ENCODE measurements at regions not wholly inside any gene's neighbourhood (a gene's known extent, or its start where the extent isn't known, plus 50 kb on each side); places are given as distances from the start of the nearest gene placed in this dataset.

GRCh38 chr2:217538719-217539118 lies 464.1 kb downstream of the TNS1 start:
- DNase-seq (ENCODE audit: extremely low read depth, low read depth): no peak

DNA sequence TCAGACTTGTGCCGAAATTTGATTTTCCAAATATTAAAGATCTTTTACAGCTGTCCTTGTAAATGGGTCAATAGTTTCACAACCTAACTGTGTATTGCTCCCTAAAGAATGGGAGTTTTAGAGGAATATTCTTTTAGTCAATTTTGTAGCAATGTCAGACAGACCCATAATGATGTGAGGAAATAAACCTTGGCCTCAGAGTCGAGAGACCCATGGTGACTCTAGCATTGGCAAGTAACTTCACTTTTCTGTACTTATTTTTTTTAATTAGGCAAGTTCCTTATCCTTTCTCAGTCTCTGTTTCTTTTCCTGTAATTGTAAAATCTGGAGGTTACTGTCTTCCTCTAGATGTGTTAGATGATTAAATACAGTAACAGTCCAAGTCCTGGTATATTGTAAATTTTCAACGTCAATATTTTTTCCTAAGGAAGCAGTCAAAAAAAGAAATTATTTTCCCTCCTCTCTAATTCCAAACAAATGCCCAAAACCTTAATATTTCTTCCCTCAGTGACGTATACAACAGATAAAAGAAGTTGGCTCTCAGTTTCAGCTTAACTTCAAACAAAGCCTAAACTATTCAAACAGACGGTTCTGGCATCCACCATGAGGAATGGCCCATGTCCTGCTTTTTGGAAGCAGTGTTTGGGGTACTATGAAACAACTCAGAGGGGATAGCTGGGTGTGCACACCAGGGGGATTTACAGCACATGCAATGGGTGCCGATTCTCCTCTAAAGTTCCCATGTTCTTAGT lies 466.7 kb downstream of the TNS1 start:
- no peak for DNase-seq (ENCODE audit: extremely low read depth, low read depth)

DNA sequence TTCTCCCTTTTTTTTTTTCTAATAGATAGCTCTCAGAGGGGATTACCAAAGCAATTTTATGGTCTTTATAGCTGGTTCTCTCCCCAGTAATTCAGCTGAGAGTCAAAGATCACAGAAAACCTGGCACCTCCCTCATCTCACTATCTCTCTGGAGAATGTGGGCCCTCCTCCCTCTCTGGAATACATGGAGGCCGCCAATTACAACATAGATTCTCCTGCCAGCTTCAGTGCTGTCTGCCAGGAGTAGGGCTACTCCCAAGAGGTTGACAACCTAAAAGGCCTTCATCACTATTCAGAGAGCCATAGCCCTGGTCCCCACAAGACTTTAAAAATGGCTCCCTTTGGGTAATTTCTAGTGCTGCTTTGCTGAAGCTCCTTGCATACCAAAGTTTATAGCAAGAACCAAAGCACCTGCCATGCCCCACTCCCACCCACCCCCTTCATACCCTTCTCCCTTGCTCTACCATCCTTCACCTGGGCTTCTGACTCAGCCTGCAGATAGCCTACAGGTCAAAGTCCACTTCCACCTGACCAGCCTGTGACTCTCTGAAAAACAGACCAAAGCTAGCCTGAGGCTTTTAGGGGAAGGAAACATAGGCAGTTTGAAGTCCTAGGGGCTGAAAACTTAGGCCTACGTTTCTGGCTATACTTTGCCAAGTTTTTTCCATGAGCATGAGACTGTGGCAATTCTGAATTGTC lies 472.3 kb downstream of the TNS1 start:
- DNase-seq (ENCODE audit: extremely low read depth, low read depth): no peak

GRCh38 chr2:217529271-217529670 lies 473.5 kb downstream of the TNS1 start:
- no peak for DNase-seq (ENCODE audit: extremely low read depth, low read depth)

GRCh38 chr2:217527590-217528202 lies 475.1 kb downstream of the TNS1 start:
- DNase-seq (ENCODE audit: extremely low read depth, low read depth): no peak

DNA sequence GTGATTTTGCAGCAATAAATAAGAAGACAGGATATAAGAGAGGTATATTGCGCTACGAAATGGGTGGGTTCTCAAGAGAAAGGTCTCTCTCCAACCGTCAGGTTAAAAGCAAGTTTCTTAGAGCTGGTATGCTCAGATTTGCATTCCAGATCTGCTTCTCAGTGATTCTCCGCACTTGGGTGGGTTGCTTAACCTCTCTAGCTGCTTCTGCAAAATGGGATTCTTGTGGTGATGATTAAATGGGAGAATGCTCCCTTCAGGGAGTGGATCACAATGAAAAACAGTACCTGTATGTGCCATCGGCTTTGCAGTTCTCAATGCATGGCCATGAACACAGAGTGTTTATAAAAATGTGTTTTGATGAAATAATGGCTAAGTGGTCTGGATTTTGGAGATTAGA lies 477.7 kb downstream of the TNS1 start:
- DNase-seq (ENCODE audit: extremely low read depth, low read depth): no peak

GRCh38 chr2:217523286-217523685 lies 479.5 kb downstream of the TNS1 start:
- no peak for DNase-seq (ENCODE audit: extremely low read depth, low read depth)

GRCh38 chr2:217521820-217522219 lies 481.0 kb downstream of the TNS1 start:
- no peak for DNase-seq (ENCODE audit: extremely low read depth, low read depth)

GRCh38 chr2:217520356-217521010 lies 482.3 kb downstream of the TNS1 start:
- no peak for DNase-seq (ENCODE audit: extremely low read depth, low read depth)

DNA sequence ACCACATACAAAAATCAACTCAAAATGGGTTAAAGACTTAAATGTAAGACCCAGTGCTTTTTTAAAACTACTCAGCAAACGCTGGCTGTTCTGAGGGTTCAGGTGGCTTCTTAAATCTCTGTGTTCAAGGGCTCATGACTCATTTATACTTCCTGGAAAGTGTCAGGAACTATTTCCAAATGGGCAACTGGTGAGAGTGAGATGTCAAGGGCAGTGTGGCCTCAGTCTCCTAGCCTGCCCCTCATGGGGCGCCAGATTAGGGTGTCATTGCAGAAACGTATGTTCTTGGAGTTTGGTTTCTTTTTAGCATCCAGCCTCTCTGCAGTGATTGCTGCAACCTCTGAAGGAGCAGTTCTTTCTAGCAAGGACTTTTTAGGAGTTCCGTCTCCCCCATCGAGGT lies 485.4 kb downstream of the TNS1 start:
- no peak for DNase-seq (ENCODE audit: extremely low read depth, low read depth)

DNA sequence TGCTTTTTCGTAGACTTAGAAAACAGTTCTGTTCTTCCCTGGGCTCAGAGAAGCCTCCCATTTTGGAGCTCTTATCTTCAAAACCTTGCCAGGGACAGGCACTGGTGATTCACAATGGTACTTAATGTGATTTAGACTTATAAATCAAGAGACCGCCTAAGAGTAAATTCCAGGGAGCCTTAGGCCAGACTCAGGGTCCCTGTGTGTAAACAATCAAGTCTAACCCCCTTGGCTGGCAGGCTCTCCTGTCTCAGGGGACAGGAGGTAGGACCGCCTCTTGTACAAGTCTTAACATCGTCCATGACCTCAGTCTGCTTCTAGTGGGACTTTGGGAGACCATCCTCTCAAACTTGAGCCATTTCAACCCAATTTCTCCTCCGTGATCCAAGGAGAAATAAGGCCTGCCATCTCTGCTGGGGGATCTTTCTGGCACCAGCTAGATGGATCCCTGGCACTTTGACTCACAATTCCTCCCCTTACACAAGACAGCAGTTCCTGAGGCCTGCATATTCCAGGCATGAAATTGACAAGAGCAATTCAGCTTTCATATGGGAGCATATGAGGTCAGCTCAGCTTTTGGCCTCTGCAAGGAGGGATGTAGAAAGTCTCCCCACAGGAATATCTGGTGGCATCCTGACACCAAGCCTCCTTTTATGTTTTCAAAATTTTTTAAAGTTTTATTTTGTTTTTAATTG lies 487.0 kb downstream of the TNS1 start:
- no peak for DNase-seq (ENCODE audit: extremely low read depth, low read depth)

GRCh38 chr2:217513258-217513657 lies 489.5 kb downstream of the TNS1 start:
- no peak for DNase-seq (ENCODE audit: extremely low read depth, low read depth)

DNA sequence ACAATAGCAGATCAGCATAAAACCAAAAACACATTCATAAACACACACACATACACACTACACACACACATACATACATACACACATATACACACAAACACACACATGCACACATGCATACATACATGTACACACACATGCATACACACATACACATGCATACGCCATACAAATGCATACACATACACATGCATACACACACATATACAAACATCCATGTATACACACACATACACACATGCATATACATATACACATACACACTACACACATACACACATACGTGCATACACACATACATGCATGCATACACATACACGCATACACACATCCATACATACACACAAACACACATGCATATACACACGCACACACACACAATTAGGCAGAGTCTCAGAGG lies 490.1 kb downstream of the TNS1 start:
- no peak for DNase-seq (ENCODE audit: extremely low read depth, low read depth)

DNA sequence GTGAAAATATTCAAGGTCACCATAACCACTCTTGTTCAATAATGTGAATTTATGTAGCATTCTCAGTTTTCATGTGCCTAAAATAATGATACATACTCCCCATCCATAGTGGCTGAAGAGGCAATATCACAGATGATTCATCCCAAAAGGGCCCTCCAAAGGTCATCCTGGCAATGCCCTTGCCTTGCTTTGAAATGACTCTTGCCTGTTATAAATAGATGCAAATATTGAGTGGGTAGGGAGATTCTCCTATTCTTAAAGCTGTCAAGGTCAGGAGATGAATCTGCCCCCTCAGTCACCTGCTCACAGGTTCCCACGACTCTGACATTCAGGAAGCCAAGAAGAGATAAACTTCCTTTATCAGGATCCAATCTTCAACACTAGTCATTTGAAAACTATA lies 490.5 kb downstream of the TNS1 start:
- DNase-seq (ENCODE audit: extremely low read depth, low read depth): no peak

DNA sequence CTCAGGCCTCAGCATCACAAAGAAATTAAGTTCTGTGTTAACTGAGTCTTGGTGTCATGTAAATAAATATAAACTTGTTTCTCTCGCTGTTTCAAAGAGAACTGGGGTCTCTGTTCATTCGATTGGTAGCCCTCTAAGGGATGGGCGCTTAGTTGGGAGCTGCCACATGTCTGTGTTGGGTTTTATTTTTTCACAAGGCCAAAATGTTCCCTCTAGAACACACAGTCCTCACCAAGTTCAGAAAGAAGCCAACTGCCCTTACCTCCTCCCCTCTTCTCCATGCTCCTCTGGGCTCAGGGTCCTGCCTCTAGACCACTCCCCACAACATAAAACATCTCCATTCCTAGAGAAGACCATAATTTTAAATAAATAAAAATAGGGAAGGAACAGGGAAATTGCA lies 490.9 kb downstream of the TNS1 start:
- DNase-seq (ENCODE audit: extremely low read depth, low read depth): no peak

DNA sequence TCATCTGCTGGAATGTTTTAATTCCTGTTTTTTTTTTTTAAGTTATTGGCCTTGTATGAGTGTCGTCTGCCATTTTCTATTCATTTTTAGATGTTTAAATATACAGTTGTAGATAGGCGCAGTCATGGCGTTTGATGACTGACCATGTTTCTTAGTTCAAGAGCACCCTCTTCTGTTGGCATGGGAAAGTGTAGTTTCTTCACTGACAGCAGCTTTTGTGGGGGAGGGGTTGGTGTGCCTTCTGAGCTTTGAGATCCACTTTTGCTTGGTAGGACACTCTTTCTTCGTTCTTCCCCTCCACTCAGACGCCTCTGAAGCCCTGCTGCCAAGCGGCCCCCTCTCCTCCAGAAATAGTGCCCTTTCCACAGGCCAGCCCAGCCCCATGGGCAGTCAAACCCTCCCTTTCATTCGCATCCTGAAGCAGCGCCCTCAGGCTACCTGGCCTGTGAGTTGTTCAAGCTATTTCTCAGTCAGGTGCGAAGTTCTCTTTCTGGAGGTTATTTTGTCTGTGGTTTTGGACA lies 492.0 kb downstream of the TNS1 start:
- peak; percentile 81 for DNase-seq (ENCODE audit: extremely low read depth, low read depth)

- no peak for DNase-seq (ENCODE audit: extremely low read depth, low read depth)
Measured at GRCh38 chr2:217505303-217505702, 497.5 kb downstream of the TNS1 start.

DNA sequence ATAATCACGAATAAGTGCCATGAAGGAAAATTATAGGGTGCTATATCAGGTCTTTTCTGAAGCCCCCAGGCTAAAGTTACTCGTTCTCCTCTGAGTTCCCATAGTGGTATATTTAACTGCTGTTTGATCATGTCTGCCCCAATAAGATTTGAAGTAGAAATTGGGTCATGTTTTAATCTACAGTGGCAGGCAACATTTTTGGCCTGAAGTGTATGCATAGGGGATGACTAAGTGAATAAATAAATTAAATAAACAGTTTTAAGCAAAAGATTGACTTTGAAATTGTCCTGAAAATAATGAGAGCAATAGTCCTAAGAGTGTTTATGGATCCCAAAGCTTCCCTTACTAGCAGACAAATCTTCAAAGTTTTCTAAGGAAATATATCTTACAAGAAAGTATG lies 500.9 kb downstream of the TNS1 start:
- no peak for DNase-seq (ENCODE audit: extremely low read depth, low read depth)

GRCh38 chr2:217497843-217498377 lies 504.9 kb downstream of the TNS1 start:
- no peak for DNase-seq (ENCODE audit: extremely low read depth, low read depth)

DNA sequence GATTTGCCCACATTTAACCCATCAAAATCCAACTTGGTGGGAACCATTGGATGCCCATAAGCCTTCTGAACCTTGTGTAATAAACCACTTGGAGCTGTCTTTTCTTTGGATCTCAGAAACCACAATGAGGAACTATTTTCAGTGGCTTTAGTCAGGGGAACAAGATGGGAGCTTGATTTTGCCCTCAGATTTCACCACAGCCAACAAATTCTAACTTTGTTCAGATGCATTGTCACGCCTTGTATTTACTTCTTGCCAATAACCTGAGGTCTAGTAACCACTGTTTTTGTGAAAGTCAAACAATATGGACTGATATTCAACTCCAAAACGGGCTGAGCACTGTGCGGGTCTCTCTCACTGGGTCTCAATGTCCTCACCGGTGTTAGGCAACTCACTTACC lies 508.2 kb downstream of the TNS1 start:
- no peak for DNase-seq (ENCODE audit: extremely low read depth, low read depth)
